Peyer's patch (tissue), 4 donors: ENCODE measurements at regions not wholly inside any gene's neighbourhood (a gene's known extent, or its start where the extent isn't known, plus 50 kb on each side); places are given as distances from the start of the nearest gene placed in this dataset.

Experiments
- CTCF ChIP-seq, 6 experiments: fragments of 450-650 bp in 4 of 6; fragments of 200-600 bp in 2 of 6; sonication (generic) in 1 of 6; IDR thresholded peaks; one replicate each; pipeline ENCODE4 v1.5.1; 2017 to 2019; ENCODE audit warnings: antibody characterized with exemption in 6 of 6, mild to moderate bottlenecking in 3 of 6, moderate library complexity in 1 of 6
- POLR2A ChIP-seq, 2 donors: fragments of 450-650 bp; IDR thresholded peaks; one replicate each; pipeline ENCODE4 v1.5.1; 2017; ENCODE audit warnings: antibody characterized with exemption in 2 of 2, mild to moderate bottlenecking in 2 of 2, moderate library complexity in 2 of 2

DNA sequence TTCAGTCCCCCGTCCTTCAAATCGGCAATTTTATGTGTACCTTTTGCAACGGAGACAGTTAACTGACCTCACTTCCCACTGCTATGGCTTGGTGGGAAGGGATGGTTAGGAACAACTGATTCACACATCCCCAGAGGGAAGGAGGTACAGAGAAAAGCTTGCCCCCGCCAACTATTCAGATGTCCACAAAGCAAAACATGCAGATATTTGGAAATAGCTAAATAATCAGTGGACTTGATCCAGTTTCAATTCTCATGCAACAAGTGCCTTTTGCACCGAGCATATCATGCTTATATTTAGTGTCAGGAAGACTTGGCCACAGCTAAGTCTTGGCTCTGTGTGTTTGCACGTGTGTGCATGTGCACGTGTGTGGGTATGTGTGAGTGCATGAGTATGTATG lies 144.6 kb downstream of the SNX19 start:
- no peak for TF ChIP-seq CTCF (IDR thresholded peaks at IDR 0.05)
- TF ChIP-seq POLR2A (IDR thresholded peaks at IDR 0.05), result no peak
